ENCODE measurements at regions not wholly inside any gene's neighbourhood (a gene's known extent, or its start where the extent isn't known, plus 50 kb on each side); places are given as distances from the start of the nearest gene placed in this dataset.

- DNase-seq, result no peak
- no peak overlapping the region for H3K4me3 Mint-ChIP-seq
- H3K4me1 Mint-ChIP-seq, result no peaks in the 10 kb centered on the region
- no peak overlapping the region for H3K27ac Mint-ChIP-seq
- no peak overlapping the region for H3K4me3 ChIP-seq (ENCODE audit: low read length)
- H3K4me1 ChIP-seq (ENCODE audit: control insufficient read depth, insufficient read depth, low read length), result no peaks in the 10 kb centered on the region
- ATAC-seq, result no peak
- intact Hi-C loops (cut with micrococcal nuclease), result no loop called here
- WGBS (ENCODE audit: insufficient coverage), result 25% methylated on average over 2 of the region's 3 CpGs
- H3K9me3 Mint-ChIP-seq, result peaks cover 3 to 6% of the 10 kb centered on the region in 2 donors
- H3K27me3 Mint-ChIP-seq (ENCODE audit: low read depth in 2 of 2), result no peaks in the 10 kb centered on the region
- no peak for TF ChIP-seq CTCF (IDR thresholded peaks at IDR 0.05)
- H3K27me3 ChIP-seq (ENCODE audit: control insufficient read depth, insufficient read depth, low read length), result no peaks in the 10 kb centered on the region
- no peaks in the 10 kb centered on the region for H3K36me3 Mint-ChIP-seq
- no peak overlapping the region for H3K27ac ChIP-seq (ENCODE audit: low read length)
- H3K36me3 ChIP-seq (ENCODE audit: control insufficient read depth, insufficient read depth, low read length), result no peaks in the 10 kb centered on the region
- no peaks in the 10 kb centered on the region for H3K9me3 ChIP-seq (ENCODE audit: control insufficient read depth, insufficient read depth, low read length)
These were observed 415.1 kb upstream of the NECTIN3 start for GRCh38 chr3:110656394-110657025.

- Histone ChIP-seq H3K27ac (ENCODE audit: low read length) (no peak overlapping the region), H3K4me3 (ENCODE audit: low read length) (no peak overlapping the region), H3K36me3 (ENCODE audit: control insufficient read depth, insufficient read depth, low read length) (no peaks in the 10 kb centered on the region), H3K27me3 (ENCODE audit: control insufficient read depth, insufficient read depth, low read length) (no peaks in the 10 kb centered on the region), H3K9me3 (ENCODE audit: control insufficient read depth, insufficient read depth, low read length) (peaks cover 3% of the 10 kb centered on the region), H3K4me1 (ENCODE audit: control insufficient read depth, insufficient read depth, low read length) (no peaks in the 10 kb centered on the region)
- Mint-ChIP-seq H3K27ac (no peak overlapping the region), H3K9me3 (peaks cover 7 to 10% of the 10 kb centered on the region in 2 donors), H3K36me3 (no peaks in the 10 kb centered on the region), H3K4me1 (no peaks in the 10 kb centered on the region), H3K4me3 (no peak overlapping the region), H3K27me3 (ENCODE audit: low read depth in 2 of 2) (no peaks in the 10 kb centered on the region)
- intact Hi-C loops (cut with micrococcal nuclease), result no loop called here
- no peak for TF ChIP-seq CTCF (IDR thresholded peaks at IDR 0.05)
- no CpG with 5 or more reads among the region's 2 CpGs for WGBS (ENCODE audit: insufficient coverage)
- ATAC-seq, result no peak
- no peak for DNase-seq
These were observed 407.5 kb upstream of the NECTIN3 start for GRCh38 chr3:110664148-110664547.

- H3K9me3 Mint-ChIP-seq, result peaks cover 8 to 14% of the 10 kb centered on the region in 2 donors
- no peaks in the 10 kb centered on the region for H3K27me3 Mint-ChIP-seq (ENCODE audit: low read depth in 2 of 2)
- H3K27ac Mint-ChIP-seq, result no peak overlapping the region
- H3K27ac ChIP-seq (ENCODE audit: low read length), result no peak overlapping the region
- no peak overlapping the region for H3K4me3 ChIP-seq (ENCODE audit: low read length)
- WGBS (ENCODE audit: insufficient coverage), result 77% methylated on average over 2 of the region's 2 CpGs
- DNase-seq (no peak), ATAC-seq (no peak)
- no peaks in the 10 kb centered on the region for H3K4me1 ChIP-seq (ENCODE audit: control insufficient read depth, insufficient read depth, low read length)
- peaks cover 9% of the 10 kb centered on the region for H3K9me3 ChIP-seq (ENCODE audit: control insufficient read depth, insufficient read depth, low read length)
- no peaks in the 10 kb centered on the region for H3K36me3 ChIP-seq (ENCODE audit: control insufficient read depth, insufficient read depth, low read length)
- H3K4me3 Mint-ChIP-seq, result no peak overlapping the region
- intact Hi-C loops (cut with micrococcal nuclease), result no loop called here
- H3K4me1 Mint-ChIP-seq, result no peaks in the 10 kb centered on the region
- H3K36me3 Mint-ChIP-seq, result no peaks in the 10 kb centered on the region
- H3K27me3 ChIP-seq (ENCODE audit: control insufficient read depth, insufficient read depth, low read length), result no peaks in the 10 kb centered on the region
- no peak for TF ChIP-seq CTCF (IDR thresholded peaks at IDR 0.05)
These were observed 405.1 kb upstream of the NECTIN3 start for GRCh38 chr3:110666495-110666894.

- Histone ChIP-seq H3K27ac (ENCODE audit: low read length) (no peak overlapping the region), H3K4me3 (ENCODE audit: low read length) (no peak overlapping the region), H3K27me3 (ENCODE audit: control insufficient read depth, insufficient read depth, low read length) (no peaks in the 10 kb centered on the region), H3K36me3 (ENCODE audit: control insufficient read depth, insufficient read depth, low read length) (no peaks in the 10 kb centered on the region), H3K9me3 (ENCODE audit: control insufficient read depth, insufficient read depth, low read length) (peaks cover 13% of the 10 kb centered on the region), H3K4me1 (ENCODE audit: control insufficient read depth, insufficient read depth, low read length) (no peaks in the 10 kb centered on the region)
- DNase-seq, result no peak
- no peak overlapping the region for H3K27ac Mint-ChIP-seq
- ATAC-seq, result no peak
- TF ChIP-seq CTCF (IDR thresholded peaks at IDR 0.05), result no peak
- H3K27me3 Mint-ChIP-seq (ENCODE audit: low read depth in 2 of 2), result no peaks in the 10 kb centered on the region
- 81% methylated on average over 2 of the region's 2 CpGs for WGBS (ENCODE audit: insufficient coverage)
- H3K4me3 Mint-ChIP-seq, result no peak overlapping the region
- no peaks in the 10 kb centered on the region for H3K36me3 Mint-ChIP-seq
- no peaks in the 10 kb centered on the region for H3K4me1 Mint-ChIP-seq
- intact Hi-C loops (cut with micrococcal nuclease), result no loop called here
- peaks cover 8 to 14% of the 10 kb centered on the region in 2 donors for H3K9me3 Mint-ChIP-seq
These were observed 404.4 kb upstream of the NECTIN3 start for GRCh38 chr3:110667216-110667615.
